A673 (cell line): ENCODE measurements at regions not wholly inside any gene's neighbourhood (a gene's known extent, or its start where the extent isn't known, plus 50 kb on each side); places are given as distances from the start of the nearest gene placed in this dataset.

Experiments
- EZH2 ChIP-seq: fragments of 200-600 bp; sonication (generic); IDR thresholded peaks from 2 replicates; pipeline ENCODE4 v1.6.1; 2017; ENCODE audit warnings: borderline replicate concordance, low read depth, mild to moderate bottlenecking, mixed read lengths, antibody characterized with exemption, low read length; ENCODE audit not compliant: poor library complexity, severe bottlenecking
- TF ChIP-seq, protein P1 (sequence below): fragments of 300-800, 200-600 bp; sonication (generic); conservative IDR thresholded peaks from 2 replicates; pipeline ENCODE4 v1.5.1; 2017; ENCODE audit warnings: low read depth, mild to moderate bottlenecking, antibody characterized with exemption, low read length, moderate library complexity, mixed read lengths

DNA sequence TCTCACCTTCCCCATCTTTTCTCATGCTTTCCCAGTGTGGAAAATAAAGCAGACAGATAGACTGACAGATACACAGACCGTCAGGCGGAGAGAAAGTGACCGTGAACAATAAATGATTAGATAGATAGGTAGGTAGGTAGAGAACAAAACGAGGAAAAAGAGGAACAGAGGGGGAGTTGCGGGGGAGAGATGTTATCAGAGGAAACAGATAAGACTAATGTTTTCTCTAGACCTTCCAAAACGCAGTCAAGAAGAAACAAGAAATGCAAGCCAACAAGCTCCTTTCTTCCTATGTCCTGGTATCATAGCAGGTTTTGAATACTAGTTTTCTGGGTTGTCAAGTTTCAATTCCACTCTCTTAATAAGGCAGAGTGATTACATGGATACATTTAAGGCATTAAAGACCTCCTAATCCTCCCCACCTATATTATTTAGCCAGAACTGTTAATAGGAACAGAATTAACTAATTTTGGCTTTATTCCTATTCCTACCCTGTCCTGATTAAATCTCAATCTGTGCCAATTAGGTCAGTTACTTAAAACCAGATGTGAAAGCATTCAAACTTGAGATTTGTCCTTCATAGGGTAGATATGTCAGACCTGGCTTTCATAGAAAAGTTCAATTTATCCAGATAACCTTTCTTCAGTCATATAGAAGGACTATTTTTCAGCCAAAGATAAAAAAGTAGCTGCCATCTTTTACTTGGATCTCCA, 89.0 kb upstream of the PTPRR start:
- TF ChIP-seq, protein P1, sequence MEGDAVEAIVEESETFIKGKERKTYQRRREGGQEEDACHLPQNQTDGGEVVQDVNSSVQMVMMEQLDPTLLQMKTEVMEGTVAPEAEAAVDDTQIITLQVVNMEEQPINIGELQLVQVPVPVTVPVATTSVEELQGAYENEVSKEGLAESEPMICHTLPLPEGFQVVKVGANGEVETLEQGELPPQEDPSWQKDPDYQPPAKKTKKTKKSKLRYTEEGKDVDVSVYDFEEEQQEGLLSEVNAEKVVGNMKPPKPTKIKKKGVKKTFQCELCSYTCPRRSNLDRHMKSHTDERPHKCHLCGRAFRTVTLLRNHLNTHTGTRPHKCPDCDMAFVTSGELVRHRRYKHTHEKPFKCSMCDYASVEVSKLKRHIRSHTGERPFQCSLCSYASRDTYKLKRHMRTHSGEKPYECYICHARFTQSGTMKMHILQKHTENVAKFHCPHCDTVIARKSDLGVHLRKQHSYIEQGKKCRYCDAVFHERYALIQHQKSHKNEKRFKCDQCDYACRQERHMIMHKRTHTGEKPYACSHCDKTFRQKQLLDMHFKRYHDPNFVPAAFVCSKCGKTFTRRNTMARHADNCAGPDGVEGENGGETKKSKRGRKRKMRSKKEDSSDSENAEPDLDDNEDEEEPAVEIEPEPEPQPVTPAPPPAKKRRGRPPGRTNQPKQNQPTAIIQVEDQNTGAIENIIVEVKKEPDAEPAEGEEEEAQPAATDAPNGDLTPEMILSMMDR = no peak
- no peak for TF ChIP-seq EZH2
